GM19438 (cell line): ENCODE measurements at regions not wholly inside any gene's neighbourhood (a gene's known extent, or its start where the extent isn't known, plus 50 kb on each side); places are given as distances from the start of the nearest gene placed in this dataset.

Source experiments
- ATAC-seq: cut with Tn5 transposase; IDR thresholded peaks from one replicate; pipeline ENCODE4 v1.9.1; 2021; ENCODE audit warnings: low read depth; ENCODE audit not compliant: unreplicated experiment

DNA sequence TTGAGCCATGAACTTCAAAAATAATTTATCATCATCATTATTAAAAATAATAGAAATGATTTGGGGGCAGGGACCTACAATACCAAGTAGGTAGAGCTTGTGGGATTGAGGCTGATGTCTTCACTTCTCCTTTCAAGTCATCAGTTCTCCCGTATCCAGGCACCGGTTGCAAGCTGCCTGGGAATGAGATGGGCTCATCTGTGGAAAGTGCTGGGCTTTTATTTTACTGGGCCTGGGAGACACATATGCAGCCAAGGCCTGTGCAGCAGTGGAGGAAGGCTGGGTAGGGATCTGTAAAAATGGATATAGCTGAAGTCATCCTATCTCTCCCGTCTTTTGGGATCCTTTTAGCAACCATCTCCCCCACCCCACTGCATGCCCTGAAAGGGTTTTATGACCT, 284.1 kb upstream of the CLINT1 start:
- ATAC-seq = no peak

DNA sequence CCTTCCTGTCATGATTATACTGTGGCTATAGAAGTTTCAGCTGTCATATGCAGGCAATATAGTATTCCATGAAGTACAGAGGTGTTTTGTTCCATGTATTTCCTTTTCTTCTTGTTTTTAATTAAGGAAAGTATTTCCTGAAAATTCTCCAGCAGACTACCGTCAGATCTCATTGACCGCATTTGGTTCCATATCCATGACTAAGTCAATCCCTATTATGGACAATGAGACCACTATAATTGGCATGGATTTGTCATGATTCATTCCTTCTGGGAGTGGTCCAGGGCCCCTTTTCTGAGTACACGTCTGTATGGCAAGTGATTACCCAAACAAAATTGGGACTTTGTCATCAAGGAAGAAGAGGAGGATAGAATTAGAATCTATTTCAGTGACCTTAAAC, 283.2 kb upstream of the CLINT1 start:
- ATAC-seq = no peak

DNA sequence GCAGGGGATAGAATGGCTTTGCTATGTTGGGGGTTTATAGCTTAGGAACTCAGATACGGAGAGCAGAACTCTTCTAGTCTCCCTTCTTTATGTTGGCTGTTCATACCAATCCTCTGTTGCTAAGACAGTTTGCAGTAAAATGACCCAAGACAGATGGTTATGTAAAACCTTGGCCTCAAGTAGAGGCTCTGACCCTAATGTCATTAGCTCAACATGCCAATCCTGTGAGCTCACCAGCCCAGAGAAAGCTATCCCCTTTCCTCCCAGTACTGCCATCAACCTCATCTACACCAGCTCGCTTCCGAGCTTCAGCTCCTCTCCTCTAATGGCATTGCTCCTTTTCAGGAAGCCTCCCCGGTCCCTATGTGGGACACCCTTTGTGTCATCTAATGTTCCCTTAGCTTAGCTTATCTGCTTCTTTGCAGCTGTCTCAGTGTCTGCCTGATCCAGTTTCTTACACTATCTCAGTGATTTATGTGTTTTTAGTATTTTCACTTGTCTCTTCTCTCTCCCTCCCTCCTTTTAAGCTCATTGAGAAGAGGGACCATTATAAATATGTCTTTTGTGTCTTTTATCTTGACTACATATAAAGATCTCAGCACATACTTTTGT, 281.3 kb upstream of the CLINT1 start:
- ATAC-seq = no peak

DNA sequence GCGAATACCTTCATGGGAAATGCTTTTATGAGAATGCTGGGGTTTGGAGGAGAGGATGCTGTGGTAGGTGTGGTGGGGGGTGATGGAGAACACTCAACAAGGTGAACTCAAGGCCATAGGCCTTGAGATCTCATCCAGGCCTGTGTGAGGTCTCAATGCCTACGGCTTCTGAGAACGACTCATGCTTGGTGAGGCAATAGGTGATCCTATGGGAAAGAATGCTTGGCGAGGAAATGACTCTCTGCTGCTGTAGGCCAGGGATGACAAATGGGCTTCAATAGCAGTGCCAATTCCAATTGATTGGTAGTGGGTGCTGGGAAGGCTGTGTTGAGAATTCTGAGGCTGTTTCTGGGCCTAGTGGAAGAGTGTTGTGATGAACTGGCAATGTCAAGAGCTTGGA, 280.2 kb upstream of the CLINT1 start:
- no peak for ATAC-seq

DNA sequence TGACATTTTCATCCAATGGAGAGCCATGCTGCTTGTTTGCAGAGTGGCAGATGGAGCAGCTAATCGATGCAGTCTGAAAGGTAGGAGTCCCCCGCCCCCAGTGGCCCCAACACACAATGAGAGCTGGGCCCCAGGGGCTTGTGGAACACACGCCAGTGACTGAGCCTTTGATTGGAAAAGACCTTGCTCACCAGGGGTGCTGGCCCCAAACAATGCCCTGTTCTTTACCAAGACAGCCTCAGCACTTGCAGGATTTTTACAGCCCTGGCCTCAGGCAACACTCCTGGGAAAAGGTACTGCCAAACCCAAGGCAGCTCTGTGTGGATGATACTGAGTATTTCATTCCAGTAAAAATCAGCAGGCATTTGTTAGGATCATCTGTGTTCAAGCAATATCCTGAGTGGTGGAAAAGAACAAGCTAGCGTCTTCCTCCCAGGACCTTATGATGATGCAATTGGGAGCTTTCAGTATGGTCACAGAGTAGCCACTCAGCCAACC, 276.8 kb upstream of the CLINT1 start:
- no peak for ATAC-seq

DNA sequence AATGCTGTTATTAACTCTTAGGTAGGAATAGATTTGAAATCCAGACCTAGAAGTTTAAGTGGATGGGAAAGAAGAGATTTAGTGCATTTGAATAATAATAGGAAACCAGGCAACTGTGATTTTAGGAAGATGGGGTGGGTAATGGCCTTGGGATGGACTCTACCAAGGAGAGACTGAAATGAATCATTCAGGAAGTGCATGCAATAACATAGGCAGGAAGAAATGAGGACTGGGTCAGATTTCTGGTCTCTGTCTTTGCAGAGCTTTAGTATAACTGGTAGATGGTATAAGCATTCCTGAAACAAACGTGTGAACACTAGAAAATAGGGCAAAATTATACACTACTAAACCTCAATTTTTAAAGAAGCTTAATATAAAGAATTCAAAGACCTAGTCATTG, 274.4 kb upstream of the CLINT1 start:
- ATAC-seq = no peak

DNA sequence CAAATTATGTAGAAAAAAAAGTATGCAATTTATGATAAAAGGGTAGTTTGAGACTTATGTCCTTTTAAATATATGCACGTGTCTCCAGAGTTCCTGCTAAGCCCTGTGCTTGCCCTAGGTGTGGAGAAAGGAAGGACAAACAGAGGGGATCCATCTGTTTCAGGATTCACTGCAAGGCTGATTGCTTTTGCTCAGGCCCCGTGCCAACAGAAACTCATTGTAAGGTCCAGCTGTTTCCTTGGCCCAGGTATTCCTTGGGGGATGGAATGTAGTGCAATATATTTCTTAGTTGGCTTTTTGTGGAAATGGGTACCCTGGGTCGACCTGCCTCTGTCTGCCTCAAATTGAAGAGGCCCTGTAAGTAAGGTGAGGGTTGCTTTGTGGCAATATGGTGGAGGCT, 268.6 kb upstream of the CLINT1 start:
- no peak for ATAC-seq

DNA sequence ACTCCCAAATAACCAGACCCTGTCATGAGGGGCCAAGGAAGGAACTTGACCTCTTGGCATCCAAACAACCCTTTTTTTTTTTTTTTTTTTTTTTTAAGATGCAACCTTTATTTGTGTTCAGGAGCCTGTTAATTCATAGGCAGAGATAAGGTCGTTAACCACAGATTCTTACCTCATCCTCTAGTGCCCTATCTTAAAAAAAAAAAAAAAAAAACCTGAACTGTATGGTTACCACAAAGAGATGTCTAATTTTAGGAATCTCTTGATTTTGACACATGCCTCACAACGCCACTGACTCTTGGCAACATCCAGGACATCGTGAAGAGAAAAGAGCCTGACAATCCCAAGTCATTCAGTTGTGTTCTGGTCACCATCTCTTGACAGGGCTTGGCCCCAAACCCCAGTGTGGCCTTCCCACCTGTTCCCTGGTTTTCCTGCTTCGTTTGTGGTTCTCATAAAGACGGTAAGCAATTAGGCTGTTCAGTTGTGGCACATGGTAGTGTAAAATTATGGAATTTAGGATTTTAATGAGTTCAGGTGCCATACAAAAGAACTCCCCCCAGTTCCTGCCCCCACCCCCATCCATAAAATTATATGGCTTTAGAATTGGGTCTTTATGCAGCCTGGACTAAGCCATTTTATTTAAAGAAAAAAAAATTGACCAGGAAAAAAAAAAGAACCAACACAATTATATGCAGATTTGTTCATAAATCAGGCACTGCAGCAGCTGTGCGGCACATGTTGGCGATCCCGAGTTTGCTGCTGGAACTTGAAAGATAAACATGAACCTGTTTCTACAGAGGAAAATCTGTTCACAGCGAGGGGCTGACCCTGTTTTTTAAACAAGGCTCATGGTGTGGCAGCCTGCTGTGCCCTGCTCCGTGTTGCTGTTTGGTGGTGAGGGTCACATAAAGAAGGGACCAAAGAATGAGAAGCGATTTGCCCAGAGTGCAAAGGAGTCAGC, 267.8 kb upstream of the CLINT1 start:
- no peak for ATAC-seq

DNA sequence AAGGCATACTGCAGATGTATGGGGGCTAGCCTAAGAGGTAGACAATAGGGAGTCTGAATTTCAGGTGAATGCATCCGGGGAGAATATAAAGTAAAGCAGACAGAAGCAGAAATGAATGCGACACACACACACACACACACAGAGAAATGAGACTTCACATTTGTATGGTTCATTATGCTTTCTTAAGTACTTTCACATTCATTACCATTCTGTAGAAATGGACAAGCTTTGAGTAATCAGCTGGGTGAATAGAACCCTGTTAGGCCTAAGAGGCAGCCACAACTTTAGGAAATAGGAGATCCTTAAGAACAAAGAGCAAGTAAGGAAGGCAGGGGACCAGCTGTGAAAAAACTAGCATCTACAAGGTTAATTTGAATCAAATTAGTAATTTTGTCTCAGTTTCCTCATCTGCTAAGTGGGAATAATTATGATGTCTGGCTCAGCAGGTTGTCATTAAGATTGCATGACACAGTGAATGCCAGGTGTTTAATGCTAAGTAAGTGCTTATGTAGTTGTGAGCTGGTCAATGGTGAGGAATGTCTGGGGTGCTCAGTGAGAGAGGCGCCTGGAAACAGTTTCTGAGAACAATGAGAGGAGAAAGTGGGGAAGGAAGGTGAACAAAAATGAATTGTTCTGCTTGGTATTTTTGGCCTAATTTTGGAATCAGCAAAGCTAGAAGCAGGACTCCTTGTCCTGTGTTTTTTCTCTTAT, 265.8 kb upstream of the CLINT1 start:
- no peak for ATAC-seq

DNA sequence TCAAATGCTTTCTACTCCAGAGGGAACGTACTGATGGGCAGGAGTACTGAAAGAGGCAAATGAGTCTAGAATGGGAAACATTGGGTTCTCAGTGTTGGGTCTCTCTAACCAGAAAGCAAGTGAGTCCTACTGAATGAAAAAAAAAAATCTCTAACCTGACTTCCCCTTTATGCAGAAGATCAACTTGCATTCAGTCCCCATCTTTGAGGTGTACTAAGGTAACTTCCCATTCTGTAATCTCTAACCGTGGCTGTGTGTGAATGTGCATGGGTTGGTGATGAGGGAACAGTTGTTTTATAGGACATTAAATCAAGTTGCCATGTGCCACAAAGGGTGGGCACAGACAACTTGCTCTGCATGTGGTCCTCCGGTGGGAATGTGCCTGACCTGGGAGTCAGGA, 264.6 kb upstream of the CLINT1 start:
- no peak for ATAC-seq

DNA sequence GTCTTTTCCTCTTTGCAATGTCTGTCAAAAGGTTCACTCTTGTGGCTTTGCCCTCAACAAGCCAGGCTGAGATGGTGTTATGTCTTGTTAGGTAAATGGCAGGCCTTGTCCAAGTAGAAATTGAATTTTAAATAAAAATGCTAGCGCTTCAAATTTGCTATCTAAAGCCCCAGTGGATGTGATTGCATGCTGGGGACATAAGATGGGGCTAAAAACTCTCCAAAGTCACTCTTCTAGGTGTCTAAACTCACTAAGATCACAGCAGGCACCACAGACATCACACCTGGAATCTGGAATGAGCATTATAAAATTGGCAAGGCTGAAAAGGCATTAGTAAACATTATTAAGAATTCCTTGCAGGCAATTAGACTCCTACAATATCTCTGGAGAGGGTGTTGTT, 262.7 kb upstream of the CLINT1 start:
- ATAC-seq = no peak

DNA sequence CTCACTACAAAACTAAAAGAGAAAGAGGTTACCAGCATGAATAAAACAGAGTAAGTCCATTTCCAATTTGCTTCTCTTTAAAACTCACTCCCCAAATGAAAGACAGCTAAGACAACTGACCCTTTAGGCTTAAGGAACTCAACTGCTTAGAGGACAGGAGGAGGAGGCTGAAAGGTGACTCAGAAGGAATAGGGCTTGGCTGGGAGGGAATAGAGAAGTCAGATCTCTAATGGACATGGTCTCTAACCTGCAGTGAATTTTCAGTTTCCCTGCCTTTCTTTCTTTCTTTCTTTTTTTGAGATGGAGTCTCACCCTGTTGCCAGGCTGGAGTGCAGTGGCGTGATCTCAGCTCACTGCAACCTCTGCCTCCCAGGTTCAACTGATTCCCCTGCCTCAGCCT, 261.8 kb upstream of the CLINT1 start:
- no peak for ATAC-seq

DNA sequence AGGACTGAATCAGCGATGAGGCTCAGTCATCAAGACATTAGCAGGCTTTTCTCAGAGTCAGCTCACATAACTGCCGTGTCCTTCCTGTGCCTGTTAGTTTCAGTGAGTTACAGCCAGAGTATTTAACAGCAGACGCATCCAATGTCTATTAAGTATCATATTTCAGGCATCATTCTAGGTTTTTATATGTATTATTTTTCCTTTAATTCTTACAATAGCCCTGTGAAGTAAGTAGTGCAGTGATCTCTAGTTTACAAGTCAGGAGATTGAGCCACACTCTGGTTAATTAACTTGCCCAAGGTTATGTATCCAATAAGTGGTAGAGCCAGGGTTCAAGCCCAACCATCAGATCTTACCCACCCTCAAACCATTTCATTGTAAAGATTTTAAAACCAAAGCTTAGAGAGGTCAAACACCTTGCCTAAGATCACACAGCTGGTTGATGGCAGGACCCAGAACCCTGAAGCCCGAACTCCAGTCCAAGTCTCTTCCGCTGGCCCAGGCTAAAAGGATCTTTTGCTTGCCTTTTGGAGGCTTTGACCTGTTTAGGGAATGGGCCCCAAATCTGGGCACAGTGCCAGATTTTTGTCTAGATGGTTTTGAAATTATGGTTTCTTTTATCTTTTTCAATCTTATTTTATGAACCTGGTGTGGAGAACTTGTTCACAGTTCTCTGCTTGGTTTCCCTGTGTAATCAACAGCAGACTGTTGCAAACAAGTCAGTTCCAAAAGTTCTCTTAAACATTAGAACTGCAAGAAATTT, 261.2 kb upstream of the CLINT1 start:
- no peak for ATAC-seq

DNA sequence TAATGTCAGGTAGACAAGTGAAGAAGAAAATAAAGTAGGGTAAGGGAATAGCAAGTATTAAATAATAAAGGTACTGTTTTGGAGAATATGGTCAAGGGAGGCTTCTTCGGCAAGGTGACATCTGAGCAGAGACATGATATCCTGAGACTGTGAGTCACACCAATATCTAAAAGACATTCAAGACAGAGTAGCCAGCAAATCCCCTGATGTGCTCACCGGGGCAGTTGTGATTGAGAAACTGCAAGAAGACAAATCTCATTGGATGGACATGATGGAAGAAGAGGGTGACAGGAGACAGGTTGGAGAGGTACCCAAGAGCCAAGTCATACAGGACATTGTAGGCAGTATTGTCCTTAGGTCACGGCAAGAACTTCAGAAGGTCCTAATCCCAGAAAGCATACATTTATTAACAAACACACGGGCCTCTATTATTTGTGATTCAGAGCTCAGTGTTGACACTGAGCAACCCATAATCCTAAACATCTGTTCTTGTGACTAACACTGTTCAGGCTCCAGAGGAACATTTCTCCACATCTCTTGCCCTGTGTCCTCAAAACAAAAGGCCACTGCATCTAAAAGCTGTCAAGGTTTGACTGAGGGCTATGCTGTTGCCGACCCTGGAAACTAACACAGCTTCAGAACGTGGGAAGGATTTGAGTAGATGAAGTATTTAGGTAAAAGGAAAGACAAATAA, 258.7 kb upstream of the CLINT1 start:
- ATAC-seq = no peak

DNA sequence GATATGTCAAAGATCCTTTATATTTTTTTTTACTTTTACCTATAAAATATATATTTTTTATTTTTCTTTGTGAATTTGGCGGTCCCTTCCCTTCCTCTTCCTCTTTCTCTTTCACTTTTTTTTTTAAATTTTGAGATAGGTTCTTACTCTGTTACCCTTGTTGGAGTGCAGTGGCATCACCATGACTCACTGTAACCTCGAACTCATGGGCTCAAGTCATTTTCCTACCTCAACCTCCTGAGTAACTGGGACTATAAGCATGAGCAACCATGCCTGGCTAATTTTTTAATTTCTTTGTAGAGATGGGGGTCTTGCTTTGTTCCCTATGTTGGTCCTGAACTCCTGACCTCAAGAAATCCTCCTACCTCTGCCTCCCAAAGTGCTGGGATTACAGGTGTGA, 258.0 kb upstream of the CLINT1 start:
- ATAC-seq = no peak

DNA sequence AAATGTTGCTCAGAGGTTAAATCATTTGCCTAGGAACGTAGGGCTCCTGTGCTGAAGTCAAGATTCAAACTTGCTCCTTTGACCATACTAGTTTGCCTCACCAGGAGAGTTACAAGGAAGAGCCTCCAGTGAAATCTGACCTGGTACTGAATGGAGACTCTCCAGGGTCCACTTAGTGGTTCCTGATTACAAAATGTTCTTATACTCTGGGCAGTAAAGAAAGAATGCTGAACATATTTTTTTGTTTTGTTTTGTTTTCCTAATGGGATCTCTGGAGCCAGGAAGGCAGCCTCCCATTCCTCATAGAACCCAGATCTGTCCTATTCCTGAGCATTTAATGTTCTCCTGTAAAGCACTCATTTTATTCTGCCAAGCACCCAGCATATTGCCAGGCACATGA, 256.5 kb upstream of the CLINT1 start:
- no peak for ATAC-seq

DNA sequence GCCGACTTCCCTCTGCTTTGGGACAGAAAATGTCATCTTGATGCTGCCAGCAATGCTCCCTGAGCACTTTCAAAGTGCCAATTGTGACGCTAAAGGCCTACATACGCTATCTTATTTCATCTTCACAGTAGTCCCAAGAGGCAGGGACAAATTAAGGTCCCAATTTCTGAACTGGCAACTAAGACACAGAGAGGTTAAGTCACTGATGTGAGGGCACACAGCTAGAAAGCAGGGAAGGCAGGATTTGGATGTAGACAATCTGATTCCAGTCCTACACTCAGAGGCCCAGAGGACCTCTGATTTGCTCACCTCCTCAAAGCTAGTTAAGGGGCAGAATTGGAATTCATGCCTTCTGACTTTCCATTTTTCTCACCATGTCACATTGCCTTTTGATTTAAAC, 249.2 kb upstream of the CLINT1 start:
- no peak for ATAC-seq

DNA sequence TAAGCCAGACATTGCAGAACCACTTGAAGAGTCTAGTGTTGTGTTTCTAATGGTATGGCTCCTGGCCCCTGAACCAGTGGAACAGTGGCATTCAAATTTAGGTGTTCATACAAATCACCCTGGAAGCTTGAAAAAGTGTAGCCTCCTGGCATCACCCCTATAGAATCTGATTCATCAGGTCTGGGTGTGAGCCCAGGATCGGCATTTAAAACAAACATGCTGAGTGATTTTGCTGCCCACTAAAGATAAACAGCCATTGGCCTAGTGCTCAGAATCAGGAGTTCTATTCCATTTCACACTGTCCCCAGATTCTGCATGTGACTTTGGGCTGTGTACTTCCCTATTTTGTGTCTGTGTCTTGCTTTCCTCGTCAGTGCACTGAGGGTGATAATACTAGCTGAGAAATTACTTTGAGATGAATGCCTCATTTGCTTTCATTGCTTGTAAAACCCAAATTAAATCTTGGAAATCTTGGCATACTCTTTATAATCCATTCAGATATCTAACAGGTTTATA, 241.5 kb upstream of the CLINT1 start:
- no peak for ATAC-seq

DNA sequence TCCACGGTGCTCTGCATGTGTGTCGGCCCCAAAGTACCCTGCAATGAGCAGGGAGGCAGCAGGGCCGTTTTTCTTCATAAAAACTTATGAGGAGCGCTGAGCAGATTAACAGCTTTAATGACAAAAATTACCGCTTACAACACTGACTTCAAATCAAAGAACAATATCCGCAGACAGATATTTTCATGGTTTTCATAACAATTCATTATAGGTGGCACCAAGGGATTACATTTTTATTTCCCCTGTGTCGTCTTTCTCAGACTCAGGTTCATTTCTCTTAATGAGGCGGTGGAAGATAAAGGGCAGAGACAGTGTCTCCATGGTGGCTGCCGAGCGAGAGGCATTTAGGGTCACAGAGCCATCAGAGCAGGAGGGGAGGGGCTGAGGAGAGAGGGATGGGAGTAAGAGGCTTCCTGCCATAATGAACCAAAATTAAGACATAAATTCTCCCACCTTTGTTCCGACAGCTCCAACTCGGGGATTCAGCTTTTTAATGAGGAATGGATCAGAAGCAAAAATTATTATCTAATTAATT, 240.7 kb upstream of the CLINT1 start:
- ATAC-seq = no peak

DNA sequence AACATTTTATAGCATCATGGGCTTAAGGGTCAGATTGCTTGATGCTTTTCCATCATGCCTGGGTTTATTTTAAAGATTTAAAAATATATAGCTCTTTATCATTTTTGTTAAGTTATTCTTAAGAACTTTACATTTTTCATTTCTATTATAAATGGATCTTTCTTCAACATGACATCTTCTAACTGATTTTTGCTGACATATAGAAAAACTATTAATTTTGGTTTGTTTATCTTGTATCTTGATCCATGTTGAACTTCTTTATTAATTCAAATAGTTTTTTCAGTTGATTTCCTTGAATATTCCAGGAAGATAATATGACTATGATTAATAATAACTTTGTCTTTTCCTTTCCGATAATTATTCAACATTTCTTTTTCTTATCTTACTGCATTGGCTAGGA, 237.9 kb upstream of the CLINT1 start:
- no peak for ATAC-seq
